Cardiac fibroblast (primary cell): ENCODE measurements at regions not wholly inside any gene's neighbourhood (a gene's known extent, or its start where the extent isn't known, plus 50 kb on each side); places are given as distances from the start of the nearest gene placed in this dataset.

Experiments used
- DNase-seq, 2 donors: peaks; one replicate each; pipeline versions ENCODE4 v3.0.0 to v3.0.0-alpha.2; 2010; ENCODE audit warnings: low read depth in 2 of 2
- H3K4me3 ChIP-seq, 2 donors: replicated peaks in 1 of 2; 1 replicate in 1 of 2; 2 replicates in 1 of 2; pipeline ENCODE4 v1.5.1; 2011; ENCODE audit warnings: low read depth in 2 of 2, low read length in 2 of 2, mild to moderate bottlenecking in 2 of 2, moderate library complexity in 1 of 2
- CTCF ChIP-seq: IDR thresholded peaks from one replicate; pipeline ENCODE4 v1.5.1; 2011; ENCODE audit warnings: low read depth, mild to moderate bottlenecking, low read length, inconsistent platforms

GRCh38 chr22:47460861-47461260 lies 698.4 kb downstream of the TBC1D22A start:
- no peak for DNase-seq
- TF ChIP-seq CTCF = no peak
- H3K4me3 ChIP-seq = no peak overlapping the region

GRCh38 chr22:47460176-47460575 lies 697.7 kb downstream of the TBC1D22A start:
- H3K4me3 ChIP-seq = no peak overlapping the region
- DNase-seq = no peak
- no peak for TF ChIP-seq CTCF

GRCh38 chr22:47458348-47458747 lies 695.9 kb downstream of the TBC1D22A start:
- no peak overlapping the region for H3K4me3 ChIP-seq
- DNase-seq = no peak
- no peak for TF ChIP-seq CTCF

- no peak for TF ChIP-seq CTCF
- no peak for DNase-seq
- H3K4me3 ChIP-seq = no peak overlapping the region
Measured at GRCh38 chr22:47457509-47458300, 695.3 kb downstream of the TBC1D22A start.

- no peak overlapping the region for H3K4me3 ChIP-seq
- DNase-seq = no peak
- TF ChIP-seq CTCF = no peak
Measured at GRCh38 chr22:47457021-47457420, 694.6 kb downstream of the TBC1D22A start.

GRCh38 chr22:47456031-47456430 lies 693.6 kb downstream of the TBC1D22A start:
- H3K4me3 ChIP-seq = no peak overlapping the region
- TF ChIP-seq CTCF = no peak
- DNase-seq = no peak

- no peak for TF ChIP-seq CTCF
- DNase-seq = no peak
- no peak overlapping the region for H3K4me3 ChIP-seq
Measured at GRCh38 chr22:47453049-47453448, 690.6 kb downstream of the TBC1D22A start.
